GM19240 (cell line): ENCODE measurements at regions not wholly inside any gene's neighbourhood (a gene's known extent, or its start where the extent isn't known, plus 50 kb on each side); places are given as distances from the start of the nearest gene placed in this dataset.
"Not testable (repeated sequence)": the region's sequence is repeated elsewhere in the genome, so short reads cannot be mapped to it uniquely, and the experiment has no call there.

ENCODE experiments used
- DNase-seq: peaks from one replicate; pipeline ENCODE4 v3.0.0; 2011; ENCODE audit warnings: low spot score; ENCODE audit not compliant: insufficient read length

DNA sequence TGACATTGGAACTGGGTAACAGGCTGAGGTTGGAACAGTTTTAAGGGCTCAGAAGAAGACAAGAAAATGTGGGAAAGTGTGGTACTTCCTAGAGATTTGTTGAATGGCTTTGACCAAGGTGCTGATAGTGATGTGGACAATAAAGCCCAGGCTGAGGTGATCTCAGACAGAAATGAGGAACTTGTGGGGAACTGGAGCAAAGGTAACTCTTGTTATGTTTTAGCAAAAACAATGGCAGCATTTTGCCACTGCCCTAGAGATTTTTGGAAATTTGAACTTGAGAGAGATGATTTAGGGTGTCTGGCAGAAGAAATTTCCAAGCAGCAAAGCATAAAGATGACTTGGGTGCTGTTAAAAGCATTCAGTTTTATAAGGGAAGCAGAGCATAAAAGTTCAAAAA, 474.7 kb upstream of the ADGRB3 start:
- no peak for DNase-seq

DNA sequence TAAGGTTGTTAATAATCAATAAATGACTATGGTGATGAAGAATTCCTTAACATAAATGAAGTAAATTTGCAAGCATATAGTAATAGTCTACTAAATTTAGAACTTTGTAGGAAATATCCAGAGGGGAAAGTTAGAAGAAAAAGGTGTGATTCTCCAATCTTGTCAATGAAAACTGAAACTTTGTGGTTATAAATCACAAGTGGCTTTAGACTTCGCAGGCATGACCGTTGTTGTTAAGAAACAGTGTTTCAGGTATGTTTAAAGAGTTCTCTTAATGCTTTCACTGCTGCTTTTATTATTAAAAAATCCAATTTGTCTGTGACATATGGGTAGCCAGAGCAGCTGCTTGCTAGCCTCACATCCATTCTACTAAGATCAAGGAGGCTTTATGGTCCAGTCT, 475.6 kb upstream of the ADGRB3 start:
- no peak for DNase-seq

DNA sequence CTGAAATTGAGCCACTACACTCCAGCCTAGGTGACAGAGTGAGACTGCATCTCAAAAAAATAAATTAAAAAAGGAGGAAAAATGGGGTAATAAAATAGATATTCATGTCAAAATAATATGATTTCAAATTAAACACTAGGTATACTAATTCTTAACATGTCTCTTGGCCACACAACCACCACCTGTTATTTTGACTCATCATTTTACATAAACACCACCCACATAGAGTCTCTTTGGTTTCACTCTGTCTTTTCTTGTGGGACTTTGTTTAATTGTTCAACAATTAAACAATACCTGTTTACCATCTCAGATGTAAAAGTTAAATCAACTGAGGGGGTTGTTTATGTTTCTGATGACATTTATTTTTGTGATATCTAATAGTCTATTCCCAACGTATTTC, 476.8 kb upstream of the ADGRB3 start:
- no peak for DNase-seq

DNA sequence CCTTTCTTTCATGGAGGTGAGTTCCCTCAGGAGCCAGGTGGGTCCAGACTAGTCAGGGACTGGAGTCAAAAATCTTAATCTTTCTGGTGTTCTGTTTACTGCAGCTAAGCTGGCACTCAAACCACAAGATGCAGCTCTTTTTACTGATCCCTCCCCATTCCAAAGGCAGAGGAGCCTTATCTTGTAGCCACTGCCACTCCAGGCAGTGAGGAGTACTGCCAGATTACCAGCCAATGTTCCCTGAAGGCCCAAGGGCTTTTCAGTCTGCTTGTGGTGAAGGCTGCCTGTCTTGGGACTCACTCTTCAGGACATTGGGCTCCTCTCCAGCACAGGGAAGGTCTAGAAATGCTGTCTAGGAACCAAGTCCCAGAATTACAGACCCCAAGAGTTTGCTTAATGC, 490.4 kb upstream of the ADGRB3 start:
- no peak for DNase-seq

DNA sequence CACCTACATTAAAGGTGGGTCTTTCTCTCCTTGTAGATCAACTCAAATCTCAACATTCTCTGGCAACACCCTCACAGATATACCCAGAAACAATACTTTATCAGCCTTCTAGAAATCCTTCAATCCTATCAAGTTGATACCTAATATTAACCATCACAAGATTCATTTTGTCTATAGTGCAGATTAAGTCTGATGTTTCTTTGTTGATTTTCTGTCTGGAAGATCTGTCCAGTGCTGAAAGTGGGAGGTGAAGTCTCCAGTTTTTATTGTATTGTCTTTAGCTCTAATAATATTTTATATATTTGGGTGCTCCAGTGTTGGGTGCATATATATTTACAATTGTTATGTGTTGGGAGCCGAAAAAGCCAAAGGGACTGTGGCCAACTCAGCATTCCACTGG, 493.9 kb upstream of the ADGRB3 start:
- DNase-seq = no peak

DNA sequence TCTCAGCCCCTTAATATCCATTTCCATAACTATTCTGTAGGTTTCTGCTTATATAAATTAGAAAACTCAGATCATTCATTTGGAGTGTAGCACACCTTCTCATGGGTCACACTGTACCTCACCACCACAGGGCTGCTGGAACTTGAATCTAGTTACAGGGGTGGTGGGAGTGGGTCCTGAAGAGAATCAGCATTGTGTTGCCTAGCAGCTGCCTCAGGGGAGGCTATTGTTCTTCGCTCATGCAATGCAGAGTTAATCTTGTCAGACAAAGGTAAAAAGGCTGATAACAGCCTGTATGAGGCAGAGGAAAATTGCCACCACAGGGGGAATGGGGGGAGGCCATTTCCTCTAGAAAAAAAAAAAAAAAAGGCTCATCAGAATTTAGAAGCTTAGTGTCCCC, 496.0 kb upstream of the ADGRB3 start:
- no peak for DNase-seq

DNA sequence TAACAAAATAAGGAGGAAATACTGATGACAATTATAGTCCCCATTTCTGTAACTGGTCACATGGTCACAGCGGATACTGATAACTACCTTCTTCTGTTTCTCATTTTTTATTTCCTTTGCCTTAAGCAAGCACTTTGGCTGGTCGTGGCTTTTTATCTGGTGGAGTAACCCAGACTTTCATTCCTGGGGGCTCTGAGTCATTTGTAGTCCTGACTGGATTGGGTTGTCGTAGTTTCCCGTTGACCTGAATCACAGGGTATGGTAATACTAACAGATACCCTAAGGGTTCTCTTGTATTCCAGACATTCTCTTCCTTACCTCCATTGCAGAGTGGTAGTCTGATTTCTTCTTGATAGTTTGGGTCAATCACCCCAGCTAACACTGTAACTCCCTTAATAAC, 500.3 kb upstream of the ADGRB3 start:
- DNase-seq = no peak

DNA sequence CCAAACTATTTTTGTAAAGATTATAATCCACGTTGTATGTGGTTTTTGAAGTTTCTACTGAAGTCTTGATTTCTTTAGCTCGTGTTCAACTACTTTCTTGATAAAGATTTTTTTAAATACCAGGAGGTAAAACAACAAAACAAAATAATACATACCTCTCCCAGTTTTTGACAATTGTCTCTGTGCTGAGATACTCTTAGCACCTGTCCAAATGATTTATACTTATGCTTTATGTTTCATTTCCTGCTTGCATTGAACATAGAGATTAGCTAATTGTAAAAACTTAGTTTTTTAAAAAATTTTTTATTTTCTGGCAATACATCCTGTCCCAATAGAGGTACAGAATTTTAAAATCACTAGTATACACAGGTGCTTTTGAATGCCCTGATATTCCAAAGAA, 506.9 kb upstream of the ADGRB3 start:
- DNase-seq = no peak

DNA sequence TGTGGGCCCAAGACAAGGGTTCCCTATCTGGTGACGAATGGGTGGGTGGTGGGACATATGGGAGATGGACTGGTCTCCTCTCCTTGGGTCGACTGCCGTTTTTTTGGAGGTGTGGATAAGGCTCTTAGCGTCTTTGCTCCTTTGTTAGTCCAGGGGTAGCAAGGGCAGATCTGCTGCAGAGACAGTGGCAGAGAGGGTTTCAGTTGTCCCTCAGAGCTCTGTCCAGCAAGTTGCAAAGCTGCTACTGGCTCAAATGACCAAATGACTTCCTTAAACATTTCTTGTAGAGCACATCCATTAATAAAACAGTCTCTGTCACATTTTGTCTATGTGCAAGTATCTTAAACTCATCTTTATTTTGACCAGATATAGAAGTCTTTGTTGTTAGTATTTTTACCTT, 508.0 kb upstream of the ADGRB3 start:
- DNase-seq = no peak

DNA sequence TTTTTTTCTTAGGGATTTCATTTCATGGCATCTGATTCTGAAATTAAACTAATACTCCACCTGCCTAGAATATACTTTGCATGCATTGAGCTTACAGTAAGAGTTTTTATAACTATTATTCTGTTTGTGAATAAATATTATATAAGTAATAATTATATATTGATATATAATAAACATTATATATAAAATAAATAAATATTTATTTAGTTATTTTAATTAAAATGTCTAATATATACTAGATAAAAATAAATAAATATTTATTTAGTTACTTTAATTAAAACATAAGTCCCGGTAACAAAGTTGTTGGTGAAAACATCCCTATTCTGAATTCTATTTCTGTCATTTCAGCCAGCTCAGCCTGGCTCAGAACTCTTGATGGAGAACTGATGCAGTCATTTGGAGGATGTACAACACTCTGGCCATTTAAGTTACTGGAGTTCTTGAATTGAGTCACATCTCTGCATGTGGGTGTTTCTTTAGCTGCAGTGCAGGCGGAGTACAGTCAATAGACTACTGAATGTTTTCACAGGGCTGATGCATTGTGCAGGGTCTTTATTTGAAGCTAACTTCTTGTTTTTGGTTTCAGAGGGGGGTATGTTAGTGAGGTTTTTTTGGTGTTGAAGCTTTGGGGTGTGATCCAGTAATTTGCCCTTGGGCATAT, 508.9 kb upstream of the ADGRB3 start:
- no peak for DNase-seq

DNA sequence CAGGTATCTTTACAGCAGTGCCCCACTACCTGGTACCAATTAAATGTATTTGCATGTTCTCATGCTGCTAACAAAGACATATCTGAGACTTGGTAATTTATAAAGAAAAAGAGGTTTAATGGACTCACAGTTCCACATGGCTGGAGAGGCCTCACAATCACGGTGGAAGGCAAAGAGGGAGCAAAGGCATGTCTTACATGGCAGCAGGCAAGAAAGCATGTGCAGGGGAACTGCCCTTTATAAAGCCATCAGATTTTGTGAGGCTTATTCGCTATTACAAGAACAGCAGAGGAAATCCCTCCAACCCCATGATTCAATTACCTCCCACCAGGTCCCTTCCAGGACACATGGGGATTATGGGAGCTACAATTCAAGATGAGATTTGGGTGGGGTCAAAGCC, 512.1 kb upstream of the ADGRB3 start:
- DNase-seq = not testable (repeated sequence)

DNA sequence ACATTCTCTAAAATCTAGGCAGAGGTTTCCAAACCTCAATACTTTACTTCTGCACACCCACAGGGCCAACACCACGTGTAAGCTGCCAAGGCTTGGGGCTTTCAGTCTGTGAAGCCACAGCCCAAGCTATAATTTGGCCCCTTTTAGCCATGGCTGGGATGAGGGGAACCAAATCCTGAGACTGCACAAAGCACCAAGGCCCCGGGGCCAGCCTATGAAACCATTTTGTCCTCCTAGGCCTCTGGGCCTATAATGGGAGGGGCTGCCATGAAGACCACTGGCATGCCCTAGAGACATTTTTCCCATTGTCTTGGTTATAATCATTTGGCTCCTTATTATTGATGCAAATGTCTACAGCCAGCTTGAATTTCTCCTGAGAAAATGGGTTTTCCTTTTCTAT, 513.0 kb upstream of the ADGRB3 start:
- no peak for DNase-seq

DNA sequence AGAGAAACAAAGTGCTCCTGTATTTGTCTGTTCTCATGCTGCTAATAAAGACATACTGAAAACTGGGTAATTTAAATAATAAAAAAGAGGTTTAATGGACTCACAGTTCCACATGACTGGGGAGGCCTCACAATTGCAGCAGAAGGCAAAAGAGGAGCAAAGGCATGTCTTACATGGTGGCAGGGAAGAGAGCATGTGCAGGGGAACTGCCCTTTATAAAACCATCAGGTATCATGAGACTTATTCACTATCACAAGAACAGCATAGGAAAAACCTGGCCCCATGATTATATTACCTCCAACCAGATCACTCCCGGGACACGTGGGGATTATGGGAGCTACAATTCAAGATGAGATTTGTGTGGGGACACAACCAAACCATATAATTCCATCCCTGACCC, 514.1 kb upstream of the ADGRB3 start:
- not testable (repeated sequence) for DNase-seq

DNA sequence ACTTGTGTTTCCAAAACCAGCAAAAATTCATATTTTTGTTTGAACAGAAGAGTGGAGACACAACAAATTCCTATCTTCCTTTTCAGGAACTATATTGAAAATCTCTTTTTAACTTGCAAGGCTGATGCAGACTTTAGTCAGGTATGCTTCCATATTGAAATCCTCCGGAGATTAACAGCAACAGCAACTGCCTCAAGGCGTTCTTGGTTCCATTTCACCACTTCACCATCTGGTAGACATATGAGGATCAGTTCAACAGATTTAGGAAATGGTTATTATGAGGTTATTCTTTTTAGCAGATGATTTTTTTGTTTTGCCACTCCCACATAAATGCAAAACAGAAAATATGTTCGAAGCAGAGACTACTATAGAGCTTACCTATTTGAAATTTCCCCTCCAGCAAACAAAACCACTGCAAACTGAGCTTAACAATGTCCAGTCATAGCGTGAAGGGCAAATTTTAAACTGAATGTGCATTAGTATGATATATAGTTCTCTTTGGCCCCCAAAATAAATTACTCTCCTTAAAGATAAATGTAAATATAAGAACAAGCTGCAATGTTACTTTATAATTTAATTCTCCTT, 520.5 kb upstream of the ADGRB3 start:
- no peak for DNase-seq

DNA sequence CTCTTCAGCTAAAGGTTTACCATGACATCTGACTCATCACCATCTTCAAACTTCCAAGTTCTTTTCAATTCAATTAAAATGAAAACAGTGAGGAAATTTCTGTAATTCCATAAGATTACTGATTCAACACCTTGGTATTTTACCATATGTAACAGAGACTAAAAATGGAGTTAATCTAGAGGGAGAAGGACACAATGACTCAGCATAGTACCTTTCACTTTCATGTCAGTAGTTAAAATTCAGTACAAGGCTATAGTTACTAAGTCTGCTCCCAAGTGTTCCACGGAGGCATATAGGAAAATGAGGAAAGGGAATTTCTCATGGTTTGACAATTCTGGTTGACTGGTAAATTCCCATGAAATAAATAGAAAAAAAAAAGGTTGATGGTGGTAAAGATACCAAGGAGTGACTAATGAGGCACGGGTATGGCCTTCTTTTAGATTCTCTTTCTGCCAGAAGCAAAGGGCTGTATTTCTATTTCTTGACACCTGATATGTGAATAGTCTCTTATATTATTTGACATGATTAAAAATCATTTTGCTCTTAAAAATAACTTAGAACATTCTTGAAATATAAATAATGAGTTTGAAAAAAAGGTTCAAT, 526.7 kb upstream of the ADGRB3 start:
- no peak for DNase-seq

DNA sequence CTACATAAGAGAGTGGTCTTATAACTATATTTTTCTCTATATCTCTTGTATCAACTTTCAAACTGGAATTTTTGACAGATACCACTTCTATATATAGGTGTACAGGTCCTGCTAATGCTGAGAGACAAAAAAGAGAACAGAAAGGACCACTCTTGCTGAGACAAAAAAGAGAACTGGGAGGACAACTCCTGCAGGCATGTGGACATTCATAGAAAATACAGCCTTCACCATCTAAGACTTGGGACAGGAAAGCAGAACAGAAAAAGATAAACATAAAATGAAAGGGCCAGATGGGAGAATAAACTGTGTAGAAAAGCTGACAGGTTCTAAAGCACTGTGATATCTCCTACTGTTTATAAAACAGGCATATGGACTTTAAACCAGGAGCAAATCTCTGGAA, 541.0 kb upstream of the ADGRB3 start:
- no peak for DNase-seq

DNA sequence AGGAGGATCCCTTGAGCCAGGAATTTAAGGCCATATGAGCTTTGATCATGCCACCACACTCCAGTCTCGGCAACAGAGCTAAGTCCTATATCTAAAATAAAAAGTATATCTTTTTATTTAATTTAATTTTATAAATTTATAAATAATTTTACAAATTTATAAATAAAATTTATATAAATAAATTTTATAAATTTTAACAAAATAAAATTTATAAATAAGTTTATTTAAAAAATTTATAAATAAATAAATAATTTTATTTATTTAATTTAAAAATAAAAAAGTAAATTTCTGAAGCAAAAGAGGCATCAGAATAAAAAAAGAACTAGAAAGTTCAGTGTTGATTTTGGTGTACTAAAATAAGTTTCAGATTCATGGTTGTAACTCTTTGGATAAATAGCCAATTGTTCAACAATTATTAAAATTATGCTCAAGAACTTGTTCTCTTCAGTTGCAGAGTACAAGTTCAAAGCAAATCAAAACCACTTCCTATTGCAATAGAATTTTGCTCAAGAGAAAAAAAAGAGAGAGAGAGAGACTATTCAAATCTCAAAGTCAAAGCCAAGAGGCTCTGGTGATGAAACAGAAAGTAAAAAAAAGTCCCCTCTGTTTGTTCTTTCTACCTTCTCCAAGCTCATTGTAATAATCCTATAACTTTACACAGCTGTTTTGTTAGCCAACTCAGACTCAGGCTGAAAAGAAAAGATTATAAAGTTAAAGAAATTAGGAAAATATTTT, 547.5 kb upstream of the ADGRB3 start:
- DNase-seq = no peak

DNA sequence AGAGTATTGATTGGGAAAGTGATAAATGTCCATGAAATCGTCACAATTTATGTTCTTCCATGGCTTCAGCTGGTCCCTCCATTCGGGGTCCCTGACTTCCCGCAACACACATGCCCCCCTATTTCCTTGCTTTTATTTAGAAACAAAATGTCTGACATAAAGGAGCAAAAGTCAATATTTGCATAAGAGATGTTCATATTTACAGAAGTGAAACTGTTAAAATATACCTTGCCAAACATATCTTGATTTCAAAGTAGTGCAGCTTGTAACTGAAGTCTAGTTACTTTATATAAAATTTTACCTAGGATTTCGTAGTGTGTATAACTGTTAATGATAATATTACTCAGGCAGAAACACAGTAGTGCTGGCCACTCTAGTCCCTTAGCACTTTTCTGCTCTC, 548.9 kb upstream of the ADGRB3 start:
- DNase-seq = no peak

DNA sequence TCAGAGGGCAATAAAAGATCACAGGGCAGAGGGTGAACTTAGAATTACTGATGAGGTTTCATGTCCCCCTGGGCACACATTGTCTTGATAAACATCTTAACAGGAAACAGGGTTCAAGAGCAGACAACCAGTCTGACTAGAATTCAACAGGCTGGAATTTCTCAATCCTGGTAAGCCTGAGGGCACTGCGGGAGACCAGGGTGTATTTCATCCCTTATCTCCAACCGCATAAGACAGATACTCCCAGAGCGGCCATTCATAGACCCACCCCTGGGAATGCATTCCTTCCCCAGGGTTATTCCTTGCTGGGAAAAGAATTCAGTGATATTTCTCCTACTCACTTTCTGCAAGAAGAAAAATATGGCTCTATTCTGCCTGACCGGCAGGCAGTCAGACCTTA, 549.5 kb upstream of the ADGRB3 start:
- DNase-seq = not testable (repeated sequence)

DNA sequence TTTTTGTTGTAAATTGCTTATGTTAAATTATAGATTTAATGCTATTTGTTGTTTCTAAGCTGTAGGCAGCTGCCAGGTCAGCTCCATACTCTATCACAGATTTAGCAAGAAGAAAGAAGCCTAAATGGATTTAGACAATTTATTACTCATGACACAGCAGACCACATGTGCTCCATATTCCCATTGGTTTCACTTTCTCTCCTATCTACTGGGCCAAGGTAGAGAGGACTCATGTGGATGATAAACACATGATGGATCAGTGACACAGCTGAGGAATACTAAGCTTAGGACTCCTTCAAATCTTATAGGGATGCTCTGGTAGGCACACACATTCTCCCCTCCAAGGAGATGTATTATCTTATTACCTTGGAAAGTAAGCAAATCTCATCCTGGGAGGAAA, 553.0 kb upstream of the ADGRB3 start:
- no peak for DNase-seq

DNA sequence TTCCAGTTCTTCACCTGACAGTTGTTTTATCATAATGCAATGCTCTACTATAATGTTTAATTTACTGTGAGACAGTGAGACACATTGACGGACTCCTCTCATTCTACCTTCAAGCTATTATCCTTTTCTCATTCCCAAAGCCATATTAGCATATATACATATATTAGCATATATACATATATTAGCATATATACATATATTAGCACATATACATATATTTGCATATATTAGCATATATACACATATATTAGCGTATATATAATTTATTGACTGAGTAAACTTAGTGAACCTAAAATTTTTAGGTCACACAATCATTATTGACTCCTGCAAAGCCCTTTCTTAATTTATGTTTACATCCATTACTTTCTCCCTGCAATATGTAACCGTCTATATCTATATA, 555.0 kb upstream of the ADGRB3 start:
- no peak for DNase-seq

DNA sequence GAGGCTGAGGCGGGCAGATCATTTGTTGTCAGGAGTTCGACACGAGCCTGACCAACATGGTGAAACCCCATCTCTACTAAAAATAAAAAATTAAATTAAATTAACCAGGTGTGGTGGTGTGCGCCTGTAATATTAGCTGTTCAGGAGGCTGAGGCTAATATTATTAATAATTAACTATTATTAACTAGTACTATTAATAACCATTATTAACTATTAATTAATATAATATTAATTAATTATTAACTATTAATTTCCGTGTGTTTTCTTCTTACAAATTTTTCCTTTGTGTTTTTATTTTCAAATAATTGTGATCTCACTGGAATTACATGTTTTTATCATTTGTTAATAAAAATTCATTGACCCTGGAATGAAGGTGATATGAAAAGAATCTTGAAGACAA, 557.4 kb upstream of the ADGRB3 start:
- DNase-seq = no peak

DNA sequence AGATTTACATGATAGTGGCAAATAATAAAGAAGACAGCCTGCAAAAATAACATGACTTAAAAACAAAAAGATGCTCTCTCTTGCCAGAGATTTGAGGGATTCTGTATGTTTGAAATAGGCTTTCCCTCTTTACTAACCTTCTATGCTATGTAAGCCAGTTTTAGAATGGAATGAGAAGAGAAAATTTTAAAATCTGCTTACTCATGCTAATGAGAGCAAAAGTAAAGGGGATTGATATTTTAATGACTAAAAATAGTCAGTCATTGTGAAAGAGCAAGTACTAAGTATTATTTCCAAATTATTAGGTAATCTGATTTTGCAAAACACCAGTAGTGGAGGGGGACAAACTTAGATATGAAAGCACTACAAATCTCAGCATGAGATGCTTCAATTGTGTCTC, 563.3 kb upstream of the ADGRB3 start:
- no peak for DNase-seq
